Cortex of kidney (tissue), 1 donor: ENCODE measurements at regions not wholly inside any gene's neighbourhood (a gene's known extent, or its start where the extent isn't known, plus 50 kb on each side); places are given as distances from the start of the nearest gene placed in this dataset.

Experiments
- DNase-seq: peaks from one replicate; lab custom pipeline; 2025; lab: John Stamatoyannopoulos, UW

- DNase-seq = no peak
These were observed 368.9 kb downstream of the AACS start for GRCh38 chr12:125434131-125434530.

GRCh38 chr12:125434936-125435443, 369.8 kb downstream of the AACS start:
- no peak for DNase-seq

- DNase-seq = no peak
These were observed 370.6 kb downstream of the AACS start for GRCh38 chr12:125435871-125436270.

GRCh38 chr12:125436686-125437085, 371.5 kb downstream of the AACS start:
- no peak for DNase-seq

GRCh38 chr12:125440399-125440798, 375.2 kb downstream of the AACS start:
- DNase-seq = no peak

- DNase-seq = no peak
These were observed 378.1 kb downstream of the AACS start for GRCh38 chr12:125443341-125443740.

GRCh38 chr12:125451408-125451807, 386.2 kb downstream of the AACS start:
- DNase-seq = no peak

- no peak for DNase-seq
These were observed 388.5 kb downstream of the AACS start for GRCh38 chr12:125453751-125454150.

GRCh38 chr12:125454291-125454690, 389.1 kb downstream of the AACS start:
- DNase-seq = no peak

- DNase-seq = no peak
These were observed 389.7 kb downstream of the AACS start for GRCh38 chr12:125454786-125455480.

- DNase-seq = no peak
These were observed 390.3 kb downstream of the AACS start for GRCh38 chr12:125455556-125455955.

- DNase-seq = no peak
These were observed 393.5 kb downstream of the AACS start for GRCh38 chr12:125458552-125459268.

- no peak for DNase-seq
These were observed 396.6 kb downstream of the AACS start for GRCh38 chr12:125461831-125462230.

- no peak for DNase-seq
These were observed 398.2 kb downstream of the AACS start for GRCh38 chr12:125463386-125463785.

- no peak for DNase-seq
These were observed 402.1 kb downstream of the AACS start for GRCh38 chr12:125467363-125467762.

- no peak for DNase-seq
These were observed 404.4 kb downstream of the AACS start for GRCh38 chr12:125469683-125470082.

GRCh38 chr12:125470838-125471783, 405.9 kb downstream of the AACS start:
- no peak for DNase-seq

- DNase-seq = no peak
These were observed 408.3 kb downstream of the AACS start for GRCh38 chr12:125473501-125473900.

GRCh38 chr12:125487336-125487735, 422.1 kb downstream of the AACS start:
- DNase-seq = no peak

GRCh38 chr12:125491553-125491952, 426.3 kb downstream of the AACS start:
- no peak for DNase-seq

- DNase-seq = no peak
These were observed 427.4 kb downstream of the AACS start for GRCh38 chr12:125492354-125493270.
